GM12892 (cell line): ENCODE measurements at regions not wholly inside any gene's neighbourhood (a gene's known extent, or its start where the extent isn't known, plus 50 kb on each side); places are given as distances from the start of the nearest gene placed in this dataset.

ENCODE experiments used
- POLR2A ChIP-seq: IDR thresholded peaks from 2 replicates; pipeline ENCODE4 v1.6.1; 2011; ENCODE audit warnings: low read depth, low read length, control low read depth
- POLR2AphosphoS5 ChIP-seq: IDR thresholded peaks from 2 replicates; pipeline ENCODE4 v1.6.1; 2011; ENCODE audit warnings: low read depth, low read length, control low read depth
- TAF1 ChIP-seq: IDR thresholded peaks from 2 replicates; pipeline ENCODE4 v1.6.1; 2011; ENCODE audit warnings: low read depth, mild to moderate bottlenecking, control low read depth, low read length, borderline replicate concordance

GRCh38 chr4:164212134-164212533, 541.8 kb upstream of the SMIM31 start:
- TF ChIP-seq TAF1 (no peak), POLR2A (no peak), POLR2AphosphoS5 (no peak)
